ENCODE measurements at regions not wholly inside any gene's neighbourhood (a gene's known extent, or its start where the extent isn't known, plus 50 kb on each side); places are given as distances from the start of the nearest gene placed in this dataset.

DNA sequence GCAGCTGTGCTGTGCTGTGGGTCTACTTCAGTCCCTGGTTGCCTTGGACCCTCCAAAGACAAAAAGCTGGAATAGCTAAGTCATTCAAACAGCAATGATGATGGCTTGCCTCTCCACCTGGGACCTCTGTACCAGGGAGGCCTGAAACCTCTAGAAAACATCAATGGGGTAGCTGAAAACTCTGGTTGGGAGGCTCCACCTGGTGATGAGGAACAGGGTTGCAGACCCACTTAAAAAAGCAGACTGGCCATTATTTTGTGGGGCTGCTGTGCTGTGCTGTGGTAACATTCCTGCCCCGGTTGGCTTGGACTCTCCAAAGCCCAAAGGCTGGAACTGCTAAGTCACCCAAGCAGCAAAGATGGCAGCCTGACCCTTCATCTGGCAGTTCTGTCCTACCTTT lies 839.3 kb upstream of the ARRDC3 start:
- TF ChIP-seq, protein P1, sequence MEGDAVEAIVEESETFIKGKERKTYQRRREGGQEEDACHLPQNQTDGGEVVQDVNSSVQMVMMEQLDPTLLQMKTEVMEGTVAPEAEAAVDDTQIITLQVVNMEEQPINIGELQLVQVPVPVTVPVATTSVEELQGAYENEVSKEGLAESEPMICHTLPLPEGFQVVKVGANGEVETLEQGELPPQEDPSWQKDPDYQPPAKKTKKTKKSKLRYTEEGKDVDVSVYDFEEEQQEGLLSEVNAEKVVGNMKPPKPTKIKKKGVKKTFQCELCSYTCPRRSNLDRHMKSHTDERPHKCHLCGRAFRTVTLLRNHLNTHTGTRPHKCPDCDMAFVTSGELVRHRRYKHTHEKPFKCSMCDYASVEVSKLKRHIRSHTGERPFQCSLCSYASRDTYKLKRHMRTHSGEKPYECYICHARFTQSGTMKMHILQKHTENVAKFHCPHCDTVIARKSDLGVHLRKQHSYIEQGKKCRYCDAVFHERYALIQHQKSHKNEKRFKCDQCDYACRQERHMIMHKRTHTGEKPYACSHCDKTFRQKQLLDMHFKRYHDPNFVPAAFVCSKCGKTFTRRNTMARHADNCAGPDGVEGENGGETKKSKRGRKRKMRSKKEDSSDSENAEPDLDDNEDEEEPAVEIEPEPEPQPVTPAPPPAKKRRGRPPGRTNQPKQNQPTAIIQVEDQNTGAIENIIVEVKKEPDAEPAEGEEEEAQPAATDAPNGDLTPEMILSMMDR (IDR thresholded peaks at IDR 0.05; ENCODE audit: low read length) = peak; percentile 17; the same call in 1 of the 2 replicates
- no peak for TF ChIP-seq EZH2 (IDR thresholded peaks at IDR 0.05; ENCODE audit: borderline replicate concordance, low read length)

Measured in OCI-LY1 (cell line).